ENCODE measurements at regions not wholly inside any gene's neighbourhood (a gene's known extent, or its start where the extent isn't known, plus 50 kb on each side); places are given as distances from the start of the nearest gene placed in this dataset.

DNA sequence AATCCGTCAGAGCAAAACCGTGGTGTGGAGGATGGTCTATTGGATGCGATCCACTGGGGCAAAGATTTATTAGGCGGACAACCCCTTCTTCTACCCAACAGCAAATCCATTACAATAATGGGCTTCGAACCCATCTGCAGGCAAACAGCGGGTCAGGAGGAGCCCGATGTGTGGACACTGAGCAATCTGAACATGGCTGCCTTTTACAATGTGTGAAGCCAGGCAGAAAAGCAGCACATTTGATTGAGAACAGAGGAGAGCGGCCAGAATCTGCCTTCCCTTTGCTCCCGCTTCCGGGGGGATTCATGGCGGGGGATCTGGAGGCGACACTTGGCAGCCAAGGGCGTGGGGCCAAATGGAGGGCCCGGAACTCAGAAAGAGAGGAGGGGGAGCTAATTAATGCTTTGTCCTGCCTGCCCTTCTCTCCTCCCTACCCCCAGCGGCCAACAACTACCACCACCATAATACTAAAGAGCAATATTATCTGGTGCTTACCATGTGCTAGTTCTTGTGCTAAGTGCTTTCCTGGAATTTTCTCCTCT, 133.0 kb downstream of the EMX2 start:
- TF ChIP-seq POLR2A (IDR thresholded peaks at IDR 0.05) = no peak
- TF ChIP-seq, protein P1, sequence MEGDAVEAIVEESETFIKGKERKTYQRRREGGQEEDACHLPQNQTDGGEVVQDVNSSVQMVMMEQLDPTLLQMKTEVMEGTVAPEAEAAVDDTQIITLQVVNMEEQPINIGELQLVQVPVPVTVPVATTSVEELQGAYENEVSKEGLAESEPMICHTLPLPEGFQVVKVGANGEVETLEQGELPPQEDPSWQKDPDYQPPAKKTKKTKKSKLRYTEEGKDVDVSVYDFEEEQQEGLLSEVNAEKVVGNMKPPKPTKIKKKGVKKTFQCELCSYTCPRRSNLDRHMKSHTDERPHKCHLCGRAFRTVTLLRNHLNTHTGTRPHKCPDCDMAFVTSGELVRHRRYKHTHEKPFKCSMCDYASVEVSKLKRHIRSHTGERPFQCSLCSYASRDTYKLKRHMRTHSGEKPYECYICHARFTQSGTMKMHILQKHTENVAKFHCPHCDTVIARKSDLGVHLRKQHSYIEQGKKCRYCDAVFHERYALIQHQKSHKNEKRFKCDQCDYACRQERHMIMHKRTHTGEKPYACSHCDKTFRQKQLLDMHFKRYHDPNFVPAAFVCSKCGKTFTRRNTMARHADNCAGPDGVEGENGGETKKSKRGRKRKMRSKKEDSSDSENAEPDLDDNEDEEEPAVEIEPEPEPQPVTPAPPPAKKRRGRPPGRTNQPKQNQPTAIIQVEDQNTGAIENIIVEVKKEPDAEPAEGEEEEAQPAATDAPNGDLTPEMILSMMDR (IDR thresholded peaks at IDR 0.05) = no peak

All from esophagus squamous epithelium (tissue), 4 donors.